GM21528 (cell line): ENCODE measurements at regions not wholly inside any gene's neighbourhood (a gene's known extent, or its start where the extent isn't known, plus 50 kb on each side); places are given as distances from the start of the nearest gene placed in this dataset.

ENCODE experiments used
- ATAC-seq: cut with Tn5 transposase; IDR thresholded peaks from one replicate; pipeline ENCODE4 v1.9.1; 2021; ENCODE audit warnings: mild to moderate bottlenecking, moderate library complexity; ENCODE audit not compliant: unreplicated experiment, low FRiP score

GRCh38 chr13:89239361-89240127, 1568.4 kb downstream of the SLITRK5 start:
- ATAC-seq, result no peak

- no peak for ATAC-seq
Observed at GRCh38 chr13:89255844-89256406, 1584.8 kb downstream of the SLITRK5 start.

- ATAC-seq, result no peak
Observed at GRCh38 chr13:89267734-89268133, 1596.6 kb downstream of the SLITRK5 start.

- ATAC-seq, result no peak
Observed at GRCh38 chr13:89269737-89270136, 1598.6 kb downstream of the SLITRK5 start.

GRCh38 chr13:89270736-89271135, 1599.6 kb downstream of the SLITRK5 start:
- no peak for ATAC-seq

GRCh38 chr13:89279374-89279773, 1608.2 kb downstream of the SLITRK5 start:
- ATAC-seq, result no peak

GRCh38 chr13:89281331-89281730, 1610.2 kb downstream of the SLITRK5 start:
- ATAC-seq, result no peak

GRCh38 chr13:89282241-89282640, 1611.1 kb downstream of the SLITRK5 start:
- no peak for ATAC-seq

GRCh38 chr13:89287381-89287780, 1616.2 kb downstream of the SLITRK5 start:
- ATAC-seq, result no peak

- no peak for ATAC-seq
Observed at GRCh38 chr13:89294115-89294867, 1623.1 kb downstream of the SLITRK5 start.

- ATAC-seq, result no peak
Observed at GRCh38 chr13:89307278-89307677, 1636.1 kb downstream of the SLITRK5 start.

- no peak for ATAC-seq
Observed at GRCh38 chr13:89310943-89311672, 1639.9 kb downstream of the SLITRK5 start.

GRCh38 chr13:89315287-89315686, 1644.1 kb downstream of the SLITRK5 start:
- no peak for ATAC-seq

GRCh38 chr13:89322466-89322865, 1651.3 kb downstream of the SLITRK5 start:
- ATAC-seq, result no peak

GRCh38 chr13:89324582-89324981, 1653.4 kb downstream of the SLITRK5 start:
- ATAC-seq, result no peak

GRCh38 chr13:89343165-89343564, 1672.0 kb downstream of the SLITRK5 start:
- ATAC-seq, result no peak

GRCh38 chr13:89352384-89352783, 1681.2 kb downstream of the SLITRK5 start:
- no peak for ATAC-seq

GRCh38 chr13:89361909-89362308, 1690.7 kb downstream of the SLITRK5 start:
- no peak for ATAC-seq

GRCh38 chr13:89363144-89363543, 1692.0 kb downstream of the SLITRK5 start:
- no peak for ATAC-seq

- ATAC-seq, result no peak
Observed at GRCh38 chr13:89372193-89372592, 1701.0 kb downstream of the SLITRK5 start.

GRCh38 chr13:89375839-89376238, 1704.7 kb downstream of the SLITRK5 start:
- no peak for ATAC-seq
